Mesenchymal stem cell (in vitro differentiated cells and primary cell): ENCODE measurements at regions not wholly inside any gene's neighbourhood (a gene's known extent, or its start where the extent isn't known, plus 50 kb on each side); places are given as distances from the start of the nearest gene placed in this dataset.
A peak's percentile ranks its signal among the peaks of the same experiment; 100 is the strongest.

Experiments
- DNase-seq: peaks from one replicate; pipeline ENCODE4 v3.0.0-alpha.2; 2013
- H2AFZ ChIP-seq: one replicate; pipeline ENCODE4 v1.6.1; 2013; ENCODE audit warnings: low read depth, mild to moderate bottlenecking, control low read depth, inconsistent platforms, low read length, moderate library complexity
- H2AK5ac ChIP-seq: 2 replicates; pipeline ENCODE4 v1.6.1; 2013; ENCODE audit warnings: low read length, moderate library complexity, mild to moderate bottlenecking, inconsistent platforms; ENCODE audit not compliant: severe bottlenecking
- H2BK120ac ChIP-seq: one replicate; pipeline ENCODE4 v1.6.1; 2013; ENCODE audit warnings: low read depth, mild to moderate bottlenecking, inconsistent platforms, low read length, moderate library complexity
- H2BK12ac ChIP-seq, 2 experiments: one replicate each; pipeline ENCODE4 v1.6.1; 2013; ENCODE audit warnings: inconsistent platforms in 2 of 2, low read length in 2 of 2, mild to moderate bottlenecking in 2 of 2, moderate library complexity in 2 of 2, control low read depth in 1 of 2
- H2BK15ac ChIP-seq: one replicate; pipeline ENCODE4 v1.6.1; 2013; ENCODE audit warnings: mild to moderate bottlenecking, low read depth, inconsistent platforms; ENCODE audit not compliant: poor library complexity, severe bottlenecking
- H2BK5ac ChIP-seq: 2 replicates; pipeline ENCODE4 v1.6.1; 2013; ENCODE audit warnings: low read depth, mild to moderate bottlenecking, low read length, control low read depth, inconsistent platforms; ENCODE audit not compliant: poor library complexity, severe bottlenecking
- H3K14ac ChIP-seq, 2 experiments: one replicate each; pipeline ENCODE4 v1.6.1; 2013; ENCODE audit warnings: inconsistent platforms in 2 of 2, low read length in 2 of 2, control low read depth in 1 of 2, mild to moderate bottlenecking in 1 of 2, moderate library complexity in 1 of 2
- H3K18ac ChIP-seq, 2 experiments: one replicate each; pipeline ENCODE4 v1.6.1; 2013; ENCODE audit warnings: inconsistent platforms in 2 of 2, low read length in 2 of 2, control low read depth in 1 of 2, low read depth in 1 of 2, mild to moderate bottlenecking in 1 of 2
- H3K23ac ChIP-seq, 2 experiments: one replicate each; pipeline ENCODE4 v1.6.1; 2013; ENCODE audit warnings: inconsistent platforms in 2 of 2, low read length in 2 of 2, mild to moderate bottlenecking in 2 of 2, moderate library complexity in 2 of 2, control low read depth in 1 of 2
- H3K27ac ChIP-seq: 2 replicates; pipeline ENCODE4 v1.5.1; 2013; ENCODE audit warnings: mild to moderate bottlenecking, moderate library complexity, low read length, control low read depth, inconsistent platforms; ENCODE audit not compliant: poor library complexity, severe bottlenecking
- H3K27me3 ChIP-seq, 2 experiments: 2 replicates each; pipeline versions ENCODE4 v1.6.1 to v1.7.0; 2013; ENCODE audit warnings: low read length in 2 of 2, mild to moderate bottlenecking in 2 of 2, moderate library complexity in 2 of 2, control low read depth in 1 of 2, inconsistent platforms in 1 of 2; ENCODE audit not compliant: control insufficient read depth in 1 of 2, insufficient read depth in 1 of 2
- H3K36me3 ChIP-seq, 2 experiments: 2 replicates each; pipeline versions ENCODE4 v1.6.1 to v1.7.0; 2013; ENCODE audit warnings: low read length in 2 of 2, control low read depth in 1 of 2, inconsistent platforms in 1 of 2, low read depth in 1 of 2, mild to moderate bottlenecking in 1 of 2; ENCODE audit not compliant: insufficient read depth in 2 of 2, control insufficient read depth in 1 of 2
- H3K4ac ChIP-seq, 2 experiments: one replicate each; pipeline ENCODE4 v1.6.1; 2013; ENCODE audit warnings: inconsistent platforms in 2 of 2, low read length in 2 of 2, mild to moderate bottlenecking in 2 of 2, moderate library complexity in 2 of 2, control low read depth in 1 of 2, low read depth in 1 of 2
- H3K4me1 ChIP-seq: 2 replicates; pipeline ENCODE4 v1.6.1; 2013; ENCODE audit warnings: low read depth, low read length, control low read depth; ENCODE audit not compliant: control insufficient read depth, insufficient read depth
- H3K4me2 ChIP-seq: 2 replicates; pipeline ENCODE4 v1.6.1; 2013; ENCODE audit warnings: low read length, mild to moderate bottlenecking, inconsistent platforms; ENCODE audit not compliant: poor library complexity, severe bottlenecking
- H3K4me3 ChIP-seq, 2 experiments: 2 replicates each; pipeline versions ENCODE4 v1.5.1 to v1.7.0; 2013; ENCODE audit warnings: low read length in 2 of 2, mild to moderate bottlenecking in 2 of 2, control low read depth in 1 of 2, low read depth in 1 of 2; ENCODE audit not compliant: insufficient read depth in 1 of 2
- H3K79me1 ChIP-seq: replicated peaks from 2 replicates; pipeline ENCODE4 v1.6.1; 2013; ENCODE audit warnings: mild to moderate bottlenecking, control low read depth, low read length, inconsistent platforms; ENCODE audit not compliant: poor library complexity, severe bottlenecking
- H3K9ac ChIP-seq: 2 replicates; pipeline ENCODE4 v1.7.0; 2013; ENCODE audit warnings: mild to moderate bottlenecking, low read length, moderate library complexity
- H3K9me3 ChIP-seq: 2 replicates; pipeline ENCODE4 v1.7.0; 2013; ENCODE audit warnings: mild to moderate bottlenecking, low read length; ENCODE audit not compliant: control insufficient read depth
- H4K8ac ChIP-seq: one replicate; pipeline ENCODE4 v1.6.1; 2013; ENCODE audit warnings: inconsistent platforms, mild to moderate bottlenecking, low read length, moderate library complexity
- H4K91ac ChIP-seq: one replicate; pipeline ENCODE4 v1.6.1; 2013; ENCODE audit warnings: mild to moderate bottlenecking, low read length, inconsistent platforms
- WGBS: methylation state at CpG from one replicate; pipeline ENCODE4 v1.1.7; 2013; ENCODE audit warnings: mixed read lengths; 5-methylcytosine and 5-hydroxymethylcytosine counted together

DNA sequence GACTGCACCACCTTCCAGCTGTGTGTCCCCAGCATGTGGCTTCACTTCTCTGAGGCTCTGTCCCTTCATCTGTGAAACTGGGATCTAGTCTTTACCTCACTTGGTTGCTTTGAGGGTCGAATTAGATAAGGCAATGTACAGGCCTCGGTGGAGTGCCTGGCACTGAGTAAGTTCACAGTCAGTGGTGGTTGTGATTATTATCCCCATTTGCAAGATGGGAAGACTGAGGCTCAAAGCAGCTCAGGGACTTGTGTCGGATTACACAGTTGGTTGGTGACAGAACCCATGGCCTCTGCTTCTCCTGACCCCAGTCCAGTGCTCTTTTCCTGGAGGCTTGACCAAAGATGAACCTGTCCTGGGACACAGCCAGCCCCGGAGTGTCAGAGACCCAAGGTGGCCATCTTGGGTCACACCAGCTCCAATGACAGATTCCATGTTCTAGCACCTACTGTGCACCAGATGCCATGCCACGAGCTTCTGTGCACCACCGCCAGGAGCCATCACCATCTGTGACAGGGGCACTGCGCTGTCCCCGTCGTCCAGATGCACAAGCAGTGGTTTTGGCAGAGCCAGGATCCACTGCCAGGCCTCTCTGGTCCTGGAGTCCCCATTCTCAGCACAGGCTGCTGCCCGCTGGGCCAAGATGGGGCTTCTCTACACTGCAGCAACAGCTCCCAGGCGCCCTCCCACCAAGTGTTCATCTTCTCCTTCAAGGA is 60.5 kb downstream of the IGLL1 start:
- Histone ChIP-seq H3K4me3 (no peak overlapping the region), H3K27ac (no peak overlapping the region), H4K91ac (peak overlapping the region; percentile 98), H4K8ac (peak overlapping the region; percentile 85), H3K23ac (no peak overlapping the region), H2BK15ac (peak overlapping the region; percentile 63), H3K14ac (peak overlapping the region in 1 of 2 experiments; percentile 5), H3K4ac (peak overlapping the region; percentile 67 to 84), H2BK5ac (no peak overlapping the region), H2BK120ac (peak overlapping the region; percentile 54), H3K79me1 (no peaks in the 10 kb centered on the region), H3K9ac (no peak overlapping the region), H3K4me2 (no peak overlapping the region), H3K18ac (peak overlapping the region; percentile 50 to 67), H3K36me3 (no peaks in the 10 kb centered on the region), H2AFZ (no peak overlapping the region), H2AK5ac (no peak overlapping the region), H2BK12ac (peak overlapping the region; percentile 92 to 93), H3K9me3 (no peaks in the 10 kb centered on the region), H3K4me1 (peaks cover 22% of the 10 kb centered on the region), H3K27me3 (peaks cover 3 to 5% of the 10 kb centered on the region in 2 experiments)
- WGBS = 93% methylated on average over 11 of the region's 11 CpGs
- no peak for DNase-seq

DNA sequence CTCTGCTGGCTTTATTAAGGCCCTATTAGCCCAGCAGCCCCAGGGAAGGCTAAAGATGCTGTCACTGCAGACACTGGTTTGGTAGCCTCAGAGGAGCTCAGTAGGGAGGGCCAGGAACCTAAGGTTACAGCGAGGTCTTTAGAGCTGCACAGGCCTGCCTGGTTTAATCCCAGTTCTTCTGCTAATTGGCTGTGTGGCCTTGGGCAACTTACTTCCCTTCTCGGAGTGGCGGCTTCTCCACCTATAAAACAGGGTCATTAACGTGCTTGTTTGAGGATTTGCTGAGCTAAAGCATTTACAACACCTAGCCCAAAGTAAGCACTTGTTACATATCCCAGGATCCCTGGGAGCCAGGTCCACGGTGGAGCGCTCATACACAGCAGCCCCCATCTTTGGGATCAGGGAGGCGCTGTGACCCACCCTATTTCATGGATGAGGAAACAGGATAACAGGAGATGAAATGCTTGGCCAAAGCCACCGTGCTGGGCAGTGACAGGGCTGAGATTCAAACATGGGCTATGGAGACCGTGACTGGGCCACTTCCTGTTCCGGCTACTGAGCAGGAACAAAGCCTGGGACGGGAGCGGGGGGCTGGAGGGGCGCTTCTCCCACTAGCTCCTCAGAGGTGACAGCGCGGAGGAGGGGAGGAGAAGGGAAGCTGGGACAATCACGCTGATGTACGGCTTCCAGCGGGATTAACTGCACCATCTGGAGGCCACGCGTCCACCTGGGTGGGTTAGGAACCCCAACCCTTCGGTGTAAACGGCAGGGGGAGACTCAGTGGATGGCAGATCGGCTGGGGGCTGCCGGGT is 61.5 kb downstream of the IGLL1 start:
- Histone ChIP-seq H4K8ac (peak overlapping the region; percentile 35), H3K27ac (no peak overlapping the region), H2BK15ac (peak overlapping the region; percentile 49), H2BK120ac (peak overlapping the region; percentile 22), H3K4me3 (no peak overlapping the region), H2AK5ac (no peak overlapping the region), H2BK5ac (no peak overlapping the region), H3K23ac (no peak overlapping the region), H3K9ac (no peak overlapping the region), H3K18ac (peak overlapping the region; percentile 54 to 72), H3K9me3 (no peaks in the 10 kb centered on the region), H4K91ac (peak overlapping the region; percentile 89), H3K4ac (peak overlapping the region; percentile 22 to 84), H3K4me2 (no peak overlapping the region), H3K27me3 (peaks cover 5 to 13% of the 10 kb centered on the region in 2 experiments), H3K14ac (peak overlapping the region in 1 of 2 experiments; percentile 8), H3K79me1 (no peaks in the 10 kb centered on the region), H2BK12ac (peak overlapping the region; percentile 37 to 92), H3K36me3 (no peaks in the 10 kb centered on the region), H3K4me1 (peaks cover 22% of the 10 kb centered on the region), H2AFZ (no peak overlapping the region)
- DNase-seq = no peak
- whole genome bisulfite sequencing = 87% methylated on average over 24 of the region's 24 CpGs

DNA sequence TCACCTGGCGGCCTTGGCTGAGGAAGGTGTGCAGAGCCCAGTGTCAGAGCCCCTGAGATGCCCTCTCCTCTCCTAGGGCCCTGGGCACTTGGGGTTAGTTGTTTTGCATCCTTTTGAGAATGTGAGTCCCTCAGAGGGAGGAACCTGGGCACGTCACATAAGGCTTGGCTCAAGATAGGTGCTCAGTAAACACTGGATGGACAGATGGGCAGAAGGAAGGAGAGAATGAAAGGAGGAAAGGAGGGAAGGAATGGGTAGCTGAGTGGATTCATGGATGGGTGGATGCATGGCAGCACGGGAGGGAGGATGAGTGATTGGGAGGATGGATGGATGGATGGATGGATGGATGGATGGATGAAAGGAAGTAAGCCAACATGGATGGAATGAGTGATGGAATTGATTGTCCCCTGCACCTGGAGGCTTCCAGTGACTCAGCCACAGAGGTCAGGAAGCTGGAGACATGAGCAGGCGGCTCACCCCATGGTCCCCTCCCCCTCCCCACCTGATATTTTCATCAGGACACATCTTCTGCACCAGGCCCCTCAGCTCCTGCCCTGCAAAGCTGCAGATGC is 62.2 kb downstream of the IGLL1 start:
- WGBS = 88% methylated on average over 4 of the region's 4 CpGs
- Histone ChIP-seq H2BK120ac (no peak overlapping the region), H3K27ac (no peak overlapping the region), H3K36me3 (no peaks in the 10 kb centered on the region), H2AK5ac (no peak overlapping the region), H3K4me1 (peaks cover 21% of the 10 kb centered on the region), H2BK15ac (no peak overlapping the region), H4K8ac (no peak overlapping the region), H3K9me3 (no peaks in the 10 kb centered on the region), H3K18ac (peak overlapping the region in 1 of 2 experiments; percentile 54), H3K79me1 (no peaks in the 10 kb centered on the region), H2BK5ac (no peak overlapping the region), H3K4me3 (no peak overlapping the region), H4K91ac (no peak overlapping the region), H3K27me3 (peaks cover 1 to 19% of the 10 kb centered on the region in 2 experiments), H3K23ac (no peak overlapping the region), H3K4ac (no peak overlapping the region), H3K9ac (no peak overlapping the region), H3K4me2 (no peak overlapping the region), H2BK12ac (peak overlapping the region in 1 of 2 experiments; percentile 37), H2AFZ (no peak overlapping the region), H3K14ac (no peak overlapping the region)
- DNase-seq = no peak

DNA sequence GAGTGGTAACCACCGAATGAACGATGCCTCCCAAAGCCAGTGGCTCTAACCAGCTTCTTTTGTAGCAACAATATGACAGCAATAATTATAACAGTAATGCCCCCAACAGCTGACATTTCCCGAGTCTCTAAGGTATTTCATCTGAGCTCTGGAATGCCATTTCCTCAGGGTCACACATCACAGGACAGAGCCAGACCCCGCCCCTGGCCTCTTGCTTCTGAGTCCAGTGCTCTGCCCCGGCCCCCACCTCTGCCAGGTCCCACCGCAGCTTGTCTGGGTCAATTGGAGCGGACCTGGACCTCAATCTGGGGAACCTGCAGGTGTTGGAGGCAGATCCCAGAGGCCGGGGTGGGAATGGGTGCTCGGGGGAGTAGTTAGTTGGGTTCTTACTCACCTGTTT is 63.8 kb downstream of the IGLL1 start:
- no peaks in the 10 kb centered on the region for H3K36me3 ChIP-seq
- no peak overlapping the region for H3K27ac ChIP-seq
- no peak for DNase-seq
- no peaks in the 10 kb centered on the region for H3K9me3 ChIP-seq
- no peak overlapping the region for H2BK5ac ChIP-seq
- no peak overlapping the region for H3K23ac ChIP-seq
- H3K4me3 ChIP-seq = no peak overlapping the region
- 91% methylated on average over 7 of the region's 9 CpGs for WGBS
- H2AFZ ChIP-seq = no peak overlapping the region
- H4K91ac ChIP-seq = no peak overlapping the region
- H2AK5ac ChIP-seq = no peak overlapping the region
- no peak overlapping the region for H2BK120ac ChIP-seq
- no peaks in the 10 kb centered on the region for H3K79me1 ChIP-seq
- H3K14ac ChIP-seq = no peak overlapping the region
- H2BK15ac ChIP-seq = no peak overlapping the region
- no peak overlapping the region for H4K8ac ChIP-seq
- no peak overlapping the region for H3K18ac ChIP-seq
- no peak overlapping the region for H3K9ac ChIP-seq
- H3K4me2 ChIP-seq = no peak overlapping the region
- H3K4me1 ChIP-seq = peaks cover 10% of the 10 kb centered on the region
- peaks cover 1 to 20% of the 10 kb centered on the region in 2 experiments for H3K27me3 ChIP-seq
- no peak overlapping the region for H2BK12ac ChIP-seq
- H3K4ac ChIP-seq = no peak overlapping the region
